SU-DHL-6 (cell line): ENCODE measurements at regions not wholly inside any gene's neighbourhood (a gene's known extent, or its start where the extent isn't known, plus 50 kb on each side); places are given as distances from the start of the nearest gene placed in this dataset.

Experiments used
- H2AFZ ChIP-seq: fragments of 200-600 bp; sonication (generic); 2 replicates; pipeline ENCODE4 v1.6.1; 2014; ENCODE audit warnings: low read depth, mild to moderate bottlenecking, moderate library complexity, mixed read lengths, antibody characterized with exemption, low read length; ENCODE audit not compliant: severe bottlenecking
- H3F3A ChIP-seq: fragments of 200-600 bp; shearing (Covaris generic); 2 replicates; pipeline ENCODE4 v1.6.0; 2016; ENCODE audit warnings: antibody characterized with exemption, mild to moderate bottlenecking; ENCODE audit not compliant: insufficient read depth
- H3K27ac ChIP-seq: fragments of 200-600 bp; sonication (generic); 2 replicates; pipeline ENCODE4 v1.5.1; 2016; ENCODE audit warnings: low read depth, mild to moderate bottlenecking, low read length, moderate library complexity, mixed read lengths
- H3K27me3 ChIP-seq: fragments of 200-600 bp; sonication (generic), shearing (Covaris generic); 2 replicates; pipeline ENCODE4 v1.6.0; 2014; ENCODE audit warnings: mild to moderate bottlenecking, low read length
- H3K36me3 ChIP-seq: fragments of 200-600 bp; sonication (generic); 2 replicates; pipeline ENCODE4 v1.6.1; 2014; ENCODE audit warnings: mild to moderate bottlenecking, low read length, mixed read lengths
- H3K4me2 ChIP-seq: fragments of 300-600, 200-600 bp; shearing (Covaris generic), sonication (generic); 2 replicates; pipeline ENCODE4 v1.6.0; 2014; ENCODE audit warnings: low read length, low read depth, mild to moderate bottlenecking; ENCODE audit not compliant: poor library complexity, severe bottlenecking
- H3K4me3 ChIP-seq: fragments of 200-600 bp; sonication (generic); 2 replicates; pipeline ENCODE4 v1.5.1; 2014; ENCODE audit warnings: antibody characterized with exemption, low read length, mild to moderate bottlenecking, mixed read lengths; ENCODE audit not compliant: insufficient read depth, poor library complexity, severe bottlenecking
- H3K79me2 ChIP-seq: fragments of 200-600 bp; sonication (generic); 2 replicates; pipeline ENCODE4 v1.6.1; 2014; ENCODE audit warnings: mild to moderate bottlenecking, low read length, moderate library complexity; ENCODE audit not compliant: insufficient read depth
- H3K9ac ChIP-seq: fragments of 200-600 bp; sonication (generic); 2 replicates; pipeline ENCODE4 v1.7.0; 2014; ENCODE audit warnings: mild to moderate bottlenecking, low read length
- H3K9me2 ChIP-seq: fragments of 200-600 bp; sonication (generic); replicated peaks from 2 replicates; pipeline ENCODE4 v1.6.1; 2014; ENCODE audit warnings: low read length; ENCODE audit not compliant: insufficient read depth
- H3K9me3 ChIP-seq: fragments of 200-600 bp; sonication (generic); 2 replicates; pipeline ENCODE4 v1.6.1; 2014; ENCODE audit warnings: low read length, mixed read lengths; ENCODE audit not compliant: insufficient read depth
- H4K20me1 ChIP-seq: fragments of 200-600 bp; sonication (generic); 2 replicates; pipeline ENCODE4 v1.6.1; 2014; ENCODE audit warnings: low read depth, mild to moderate bottlenecking, antibody characterized with exemption, low read length, moderate library complexity, mixed read lengths
- EZH2phosphoT487 ChIP-seq: fragments of 200-600 bp; sonication (generic), shearing (Covaris generic); conservative IDR thresholded peaks from 2 replicates; pipeline ENCODE4 v1.6.1; 2018; ENCODE audit warnings: mild to moderate bottlenecking, antibody characterized with exemption, low read length, moderate library complexity, mixed read lengths
- TF ChIP-seq, protein P1 (sequence below): fragments of 200-600 bp; sonication (generic); IDR thresholded peaks from one replicate; pipeline ENCODE4 v1.5.1; 2017; ENCODE audit warnings: antibody characterized with exemption, mild to moderate bottlenecking, low read length, moderate library complexity; ENCODE audit not compliant: insufficient read depth, poor library complexity, severe bottlenecking

DNA sequence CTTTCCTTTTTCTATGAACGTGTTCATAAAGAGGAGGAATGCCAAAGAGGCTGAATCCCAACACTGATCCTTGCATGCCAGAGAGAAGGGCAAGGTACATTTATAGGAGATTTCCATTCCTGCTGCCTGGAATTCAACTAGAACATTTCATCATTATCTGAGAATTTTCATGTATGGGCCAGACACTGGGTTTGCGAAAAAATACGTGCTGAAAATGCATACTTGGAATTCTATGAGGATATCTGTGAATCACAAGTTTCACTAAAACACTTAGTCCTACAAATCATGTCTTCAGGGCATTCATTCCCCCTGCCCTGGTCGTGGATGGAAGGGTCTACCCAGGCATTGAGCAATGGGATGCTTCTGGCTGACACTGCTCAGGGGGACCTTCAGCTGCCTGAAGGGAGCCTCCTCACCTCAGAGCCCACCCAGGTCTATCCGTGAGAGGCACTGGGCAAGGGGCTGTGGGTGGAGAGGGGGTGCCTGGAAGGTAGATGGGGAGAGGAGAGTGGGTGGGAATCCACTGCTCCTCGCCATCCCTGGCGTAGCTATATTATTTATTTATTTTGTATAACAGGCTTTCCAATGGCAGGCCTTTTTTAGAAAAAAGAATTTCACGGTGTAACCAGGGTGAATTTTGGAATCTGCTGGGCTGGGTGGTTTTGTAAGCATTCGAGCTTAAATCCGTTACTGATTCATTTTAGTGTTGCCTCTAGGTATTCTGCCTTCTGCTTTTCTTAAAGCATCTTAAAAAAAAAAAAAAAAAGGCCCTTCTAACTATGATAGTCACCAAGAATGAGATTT, 560.6 kb upstream of the ID2 start:
- Histone ChIP-seq H3K9me2 (no peaks in the 10 kb centered on the region), H3K27me3 (no peaks in the 10 kb centered on the region), H3K27ac (no peak overlapping the region), H3K36me3 (no peaks in the 10 kb centered on the region), H3K9me3 (no peaks in the 10 kb centered on the region), H3F3A (no peaks in the 10 kb centered on the region), H4K20me1 (no peaks in the 10 kb centered on the region), H3K79me2 (no peaks in the 10 kb centered on the region), H3K4me2 (no peak overlapping the region), H2AFZ (no peak overlapping the region), H3K9ac (no peak overlapping the region), H3K4me3 (no peak overlapping the region)
- TF ChIP-seq, protein P1, sequence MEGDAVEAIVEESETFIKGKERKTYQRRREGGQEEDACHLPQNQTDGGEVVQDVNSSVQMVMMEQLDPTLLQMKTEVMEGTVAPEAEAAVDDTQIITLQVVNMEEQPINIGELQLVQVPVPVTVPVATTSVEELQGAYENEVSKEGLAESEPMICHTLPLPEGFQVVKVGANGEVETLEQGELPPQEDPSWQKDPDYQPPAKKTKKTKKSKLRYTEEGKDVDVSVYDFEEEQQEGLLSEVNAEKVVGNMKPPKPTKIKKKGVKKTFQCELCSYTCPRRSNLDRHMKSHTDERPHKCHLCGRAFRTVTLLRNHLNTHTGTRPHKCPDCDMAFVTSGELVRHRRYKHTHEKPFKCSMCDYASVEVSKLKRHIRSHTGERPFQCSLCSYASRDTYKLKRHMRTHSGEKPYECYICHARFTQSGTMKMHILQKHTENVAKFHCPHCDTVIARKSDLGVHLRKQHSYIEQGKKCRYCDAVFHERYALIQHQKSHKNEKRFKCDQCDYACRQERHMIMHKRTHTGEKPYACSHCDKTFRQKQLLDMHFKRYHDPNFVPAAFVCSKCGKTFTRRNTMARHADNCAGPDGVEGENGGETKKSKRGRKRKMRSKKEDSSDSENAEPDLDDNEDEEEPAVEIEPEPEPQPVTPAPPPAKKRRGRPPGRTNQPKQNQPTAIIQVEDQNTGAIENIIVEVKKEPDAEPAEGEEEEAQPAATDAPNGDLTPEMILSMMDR, result no peak
- TF ChIP-seq EZH2phosphoT487, result no peak

DNA sequence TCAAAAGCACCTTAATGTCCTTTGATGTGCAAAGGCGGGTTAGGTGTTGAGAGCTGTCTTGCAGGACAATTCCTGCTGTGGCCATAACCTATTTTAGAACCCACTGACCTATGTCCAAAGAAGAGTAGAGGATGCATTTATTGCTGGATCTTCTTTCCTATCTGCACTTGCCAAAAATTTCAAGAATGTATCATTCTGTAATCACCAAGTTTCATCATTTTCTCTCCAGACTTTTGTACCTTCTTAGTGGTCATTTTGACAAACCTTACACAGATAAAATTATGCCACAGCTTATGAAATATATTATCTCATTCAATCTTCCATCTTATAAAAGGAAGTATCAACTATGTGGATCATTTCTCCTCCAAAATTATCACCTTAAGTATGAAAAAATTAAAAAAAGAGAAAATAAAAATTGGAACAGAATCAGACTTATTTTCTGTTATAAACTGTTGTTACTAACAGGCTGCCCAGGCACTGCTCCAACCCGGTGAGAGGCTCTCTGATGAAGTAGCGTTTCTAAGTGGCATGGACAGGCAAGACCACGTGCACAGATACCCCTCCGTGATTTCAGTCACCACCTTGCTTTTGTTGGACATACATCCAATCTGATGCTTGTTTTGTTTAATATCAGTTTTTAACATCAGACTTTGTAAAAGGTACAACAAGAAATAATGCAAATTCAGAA, 559.9 kb upstream of the ID2 start:
- H3K79me2 ChIP-seq, result no peaks in the 10 kb centered on the region
- no peaks in the 10 kb centered on the region for H3K9me3 ChIP-seq
- no peaks in the 10 kb centered on the region for H4K20me1 ChIP-seq
- no peaks in the 10 kb centered on the region for H3F3A ChIP-seq
- H3K4me2 ChIP-seq, result no peak overlapping the region
- H2AFZ ChIP-seq, result no peak overlapping the region
- H3K36me3 ChIP-seq, result no peaks in the 10 kb centered on the region
- H3K4me3 ChIP-seq, result no peak overlapping the region
- no peaks in the 10 kb centered on the region for H3K9me2 ChIP-seq
- no peak overlapping the region for H3K9ac ChIP-seq
- TF ChIP-seq, protein P1, result no peak
- TF ChIP-seq EZH2phosphoT487, result no peak
- no peak overlapping the region for H3K27ac ChIP-seq
- no peaks in the 10 kb centered on the region for H3K27me3 ChIP-seq

DNA sequence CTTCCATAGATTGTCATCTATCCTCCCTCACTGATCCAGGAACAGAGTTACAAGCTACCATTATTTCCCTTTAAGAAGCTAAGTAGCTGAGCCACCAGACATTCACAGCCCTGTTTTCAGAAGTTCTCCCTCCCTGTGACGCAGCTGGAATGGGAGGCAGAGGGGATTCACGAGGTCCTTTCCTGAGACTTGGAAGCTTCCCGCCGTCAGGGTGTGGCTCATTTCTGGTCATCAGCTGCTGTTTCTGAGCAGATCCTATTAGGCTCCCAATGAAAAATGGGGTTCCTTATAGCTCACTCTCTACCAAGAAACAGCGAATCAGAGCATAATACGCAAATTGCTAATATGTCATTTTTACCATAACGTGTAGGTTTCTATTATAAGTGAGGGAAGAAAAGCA, 559.3 kb upstream of the ID2 start:
- Histone ChIP-seq H3K36me3 (no peaks in the 10 kb centered on the region), H3F3A (no peaks in the 10 kb centered on the region), H3K27me3 (no peaks in the 10 kb centered on the region), H3K27ac (no peak overlapping the region), H2AFZ (no peak overlapping the region), H3K9me3 (no peaks in the 10 kb centered on the region), H3K79me2 (no peaks in the 10 kb centered on the region), H3K4me2 (no peak overlapping the region), H3K9ac (no peak overlapping the region), H4K20me1 (no peaks in the 10 kb centered on the region), H3K9me2 (no peaks in the 10 kb centered on the region), H3K4me3 (no peak overlapping the region)
- TF ChIP-seq, protein P1, result no peak
- TF ChIP-seq EZH2phosphoT487, result no peak
